SJSA1 (cell line): ENCODE measurements at regions not wholly inside any gene's neighbourhood (a gene's known extent, or its start where the extent isn't known, plus 50 kb on each side); places are given as distances from the start of the nearest gene placed in this dataset.

Source experiments
- DNase-seq, 2 experiments: peaks; one replicate each; pipeline ENCODE4 v3.0.0-alpha.2; 2015 to 2020; ENCODE audit warnings: low spot score in 2 of 2, low read depth in 1 of 2
- H3K27ac ChIP-seq: fragments of 250-450 bp; sonication (Bioruptor Pico); 2 replicates; pipeline ENCODE4 v1.5.1; 2020; ENCODE audit warnings: mild to moderate bottlenecking, moderate library complexity
- H3K27me3 ChIP-seq: fragments of 250-450 bp; sonication (Bioruptor Pico); replicated peaks from 2 replicates; pipeline ENCODE4 v1.5.1; 2020; ENCODE audit warnings: mild to moderate bottlenecking, moderate library complexity
- H3K36me3 ChIP-seq: fragments of 250-450 bp; sonication (Bioruptor Pico); 2 replicates; pipeline ENCODE4 v1.5.1; 2020; ENCODE audit warnings: mild to moderate bottlenecking
- H3K4me1 ChIP-seq: fragments of 250-450 bp; sonication (Bioruptor Pico); replicated peaks from 2 replicates; pipeline ENCODE4 v1.6.1; 2021; ENCODE audit warnings: mild to moderate bottlenecking
- H3K4me3 ChIP-seq: fragments of 250-450 bp; sonication (Bioruptor Pico); 2 replicates; pipeline ENCODE4 v1.5.1; 2020; ENCODE audit warnings: mild to moderate bottlenecking
- H3K9me3 ChIP-seq: fragments of 250-450 bp; sonication (Bioruptor Pico); replicated peaks from 2 replicates; pipeline ENCODE4 v1.5.1; 2020; ENCODE audit warnings: mild to moderate bottlenecking

DNA sequence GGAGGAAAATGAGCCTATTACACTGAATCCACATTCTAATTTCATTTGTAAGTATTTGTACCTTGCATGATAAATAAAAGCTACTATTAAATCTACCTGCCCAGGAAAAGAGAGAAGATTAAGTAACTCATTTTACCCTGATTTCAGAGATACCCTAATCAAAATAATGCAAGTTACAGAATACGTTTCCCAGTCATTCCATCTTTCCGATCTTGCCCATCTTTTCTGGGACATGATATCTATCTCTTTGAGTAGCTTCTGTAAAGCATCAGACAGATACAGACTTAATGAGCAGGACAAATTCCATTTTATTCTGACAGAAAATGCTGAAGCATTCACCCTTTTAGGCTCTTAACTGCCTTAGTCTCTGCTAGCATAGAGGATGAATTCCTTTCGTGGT is 56.6 kb downstream of the SPRY2 start:
- H3K4me1 ChIP-seq: no peaks in the 10 kb centered on the region
- no peak overlapping the region for H3K4me3 ChIP-seq
- H3K9me3 ChIP-seq: no peaks in the 10 kb centered on the region
- no peaks in the 10 kb centered on the region for H3K36me3 ChIP-seq
- no peak for DNase-seq
- peaks cover 3% of the 10 kb centered on the region; the same call in 1 of the 2 replicates for H3K27me3 ChIP-seq
- H3K27ac ChIP-seq: no peak overlapping the region

- H3K27ac ChIP-seq: no peak overlapping the region
- H3K9me3 ChIP-seq: no peaks in the 10 kb centered on the region
- no peak for DNase-seq
- H3K36me3 ChIP-seq: no peaks in the 10 kb centered on the region
- H3K4me3 ChIP-seq: no peak overlapping the region
- peaks cover 11% of the 10 kb centered on the region for H3K4me1 ChIP-seq
- H3K27me3 ChIP-seq: peaks cover 6% of the 10 kb centered on the region; the same call in 1 of the 2 replicates
Measured at GRCh38 chr13:80278706-80279105, 62.2 kb downstream of the SPRY2 start.

DNA sequence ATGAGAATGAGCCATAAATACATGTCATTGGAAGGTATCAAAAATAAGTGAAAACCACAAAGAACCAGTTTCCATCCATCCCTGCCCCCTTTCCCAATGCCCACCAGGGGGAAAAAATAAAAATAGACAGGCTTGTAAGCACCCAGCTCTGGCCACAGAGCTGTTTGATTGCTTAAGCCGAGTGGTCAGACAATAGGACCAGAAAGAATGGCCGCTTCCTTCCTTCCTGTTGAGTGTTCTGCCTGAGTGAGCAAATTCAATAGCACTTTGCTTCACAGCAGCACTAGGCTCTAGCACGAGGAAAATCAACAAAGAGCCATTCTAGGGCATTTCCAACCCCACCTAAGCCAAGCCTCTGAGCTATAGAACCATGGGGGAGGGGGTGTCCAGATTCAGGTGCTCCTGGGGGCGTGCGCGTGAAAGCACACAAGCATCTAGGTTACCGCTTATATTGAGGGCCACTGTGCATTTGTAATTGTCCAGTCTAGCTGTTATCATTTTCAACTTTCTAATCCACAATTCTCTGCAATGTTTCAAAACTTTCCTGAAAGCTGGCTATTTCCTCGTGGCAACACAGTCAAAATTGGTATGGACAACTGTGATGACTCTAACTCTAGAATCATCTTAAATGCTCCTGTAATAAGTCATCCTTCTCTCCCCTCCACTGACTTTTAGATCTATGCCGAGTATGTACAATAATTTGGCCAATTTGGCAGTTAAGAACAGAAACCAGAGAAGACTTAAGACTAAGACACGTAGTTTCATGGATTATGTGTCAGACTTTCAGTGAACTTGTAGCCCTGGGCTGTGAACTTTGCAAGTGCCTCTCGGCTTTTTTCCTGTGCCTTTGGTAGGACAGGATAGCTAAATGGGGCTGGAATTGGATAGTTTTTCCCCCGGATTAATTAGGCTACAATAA is 64.3 kb downstream of the SPRY2 start:
- DNase-seq: peak in 1 of 2 experiments; percentile 72
- Histone ChIP-seq H3K4me3 (no peak overlapping the region), H3K4me1 (peaks cover 11% of the 10 kb centered on the region), H3K27ac (0 out of 2 replicates have a peak overlapping the region, but pooled peaks have one; percentile 0), H3K9me3 (no peaks in the 10 kb centered on the region), H3K36me3 (no peaks in the 10 kb centered on the region), H3K27me3 (peaks cover 6% of the 10 kb centered on the region; the same call in 1 of the 2 replicates)

DNA sequence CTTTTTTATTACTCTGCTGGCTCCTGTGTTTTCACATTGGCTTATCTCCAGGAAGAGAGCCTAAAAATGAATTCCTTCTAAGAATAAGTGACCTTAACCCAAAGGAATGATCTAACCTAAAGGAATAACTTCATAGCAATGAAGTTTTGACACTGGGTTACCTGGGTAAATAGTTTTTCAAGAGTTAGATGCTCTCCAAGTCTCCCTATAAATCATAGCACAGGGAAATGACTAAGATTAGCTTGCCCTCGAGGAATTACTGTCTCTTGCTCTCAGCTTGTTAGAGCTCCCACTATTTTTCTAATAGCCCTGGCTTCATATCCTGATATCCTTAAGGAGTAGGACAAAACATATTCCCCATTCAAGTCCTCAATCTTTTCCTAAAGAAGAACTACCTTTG is 66.3 kb downstream of the SPRY2 start:
- 0 out of 2 replicates have a peak, but pooled peaks cover 3% of the 10 kb centered on the region for H3K27me3 ChIP-seq
- peaks cover 11% of the 10 kb centered on the region for H3K4me1 ChIP-seq
- H3K9me3 ChIP-seq: no peaks in the 10 kb centered on the region
- no peak overlapping the region for H3K27ac ChIP-seq
- H3K36me3 ChIP-seq: no peaks in the 10 kb centered on the region
- DNase-seq: no peak
- no peak overlapping the region for H3K4me3 ChIP-seq

DNA sequence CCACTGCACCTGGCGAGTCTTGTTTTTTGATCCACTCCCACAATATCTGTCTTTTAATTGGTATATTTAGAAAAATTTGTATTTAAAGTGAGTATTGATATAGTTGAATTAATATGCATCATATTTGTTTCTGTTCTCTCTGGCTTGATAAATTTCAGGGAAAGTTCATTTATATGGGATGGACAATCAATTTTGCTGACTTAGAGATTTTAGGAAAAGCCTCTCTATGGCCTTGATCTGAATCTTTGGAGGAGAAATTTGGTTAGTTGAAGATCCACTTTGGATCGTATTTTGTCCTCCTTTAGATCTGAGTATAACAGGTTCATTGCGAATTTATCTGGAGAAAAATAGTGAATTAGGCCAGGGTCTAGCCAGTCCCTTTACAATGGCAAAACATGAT is 67.2 kb downstream of the SPRY2 start:
- no peak overlapping the region for H3K27ac ChIP-seq
- no peaks in the 10 kb centered on the region for H3K36me3 ChIP-seq
- no peak for DNase-seq
- no peak overlapping the region for H3K4me3 ChIP-seq
- H3K9me3 ChIP-seq: no peaks in the 10 kb centered on the region
- H3K27me3 ChIP-seq: 0 out of 2 replicates have a peak, but pooled peaks cover 3% of the 10 kb centered on the region
- H3K4me1 ChIP-seq: peaks cover 11% of the 10 kb centered on the region

- Histone ChIP-seq H3K4me3 (no peak overlapping the region), H3K27me3 (no peaks in the 10 kb centered on the region), H3K27ac (no peak overlapping the region), H3K4me1 (no peaks in the 10 kb centered on the region; the same call in 1 of the 2 replicates), H3K36me3 (no peaks in the 10 kb centered on the region), H3K9me3 (peaks cover 7% of the 10 kb centered on the region)
- DNase-seq: no peak
Measured at GRCh38 chr13:80265348-80265747, 75.6 kb downstream of the SPRY2 start.

DNA sequence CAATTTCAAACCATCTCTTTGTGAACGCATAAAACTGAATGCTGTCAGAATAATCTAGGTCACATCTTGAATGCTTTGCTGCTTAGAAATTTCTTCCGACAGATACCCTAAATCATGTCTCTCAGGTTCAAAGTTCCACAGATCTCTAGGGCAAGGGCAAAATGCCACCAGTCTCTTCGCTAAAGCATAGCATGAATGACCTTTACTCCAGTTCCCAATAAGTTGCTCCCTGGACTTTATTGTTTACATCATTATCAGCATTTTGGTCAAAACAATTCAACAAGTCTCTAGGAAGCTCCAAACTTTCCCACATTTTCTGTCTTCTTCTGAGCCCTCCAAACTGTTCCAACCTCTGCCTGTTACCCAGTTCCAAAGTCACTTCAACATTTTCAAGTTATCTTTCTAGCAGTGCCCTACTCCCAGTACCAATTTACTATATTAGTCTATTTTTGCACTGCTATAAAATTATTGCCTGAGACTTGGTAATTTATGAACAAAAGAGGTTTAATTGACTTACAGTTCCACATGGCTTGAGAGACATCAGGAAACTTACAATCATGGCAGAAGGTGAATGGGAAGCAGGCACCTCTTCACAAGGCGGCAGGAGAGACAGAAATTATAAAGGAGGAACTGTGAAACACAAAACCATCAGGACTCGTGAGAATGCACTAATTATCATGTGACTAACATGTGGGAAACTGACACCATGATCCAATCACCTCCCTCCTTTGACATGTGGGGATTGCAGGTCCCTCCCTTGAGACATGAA is 77.0 kb downstream of the SPRY2 start:
- H3K36me3 ChIP-seq: no peaks in the 10 kb centered on the region
- peaks cover 7% of the 10 kb centered on the region for H3K9me3 ChIP-seq
- no peaks in the 10 kb centered on the region for H3K27me3 ChIP-seq
- no peak for DNase-seq
- no peak overlapping the region for H3K4me3 ChIP-seq
- H3K4me1 ChIP-seq: no peaks in the 10 kb centered on the region; the same call in 1 of the 2 replicates
- no peak overlapping the region for H3K27ac ChIP-seq

GRCh38 chr13:80262051-80262695 is 78.8 kb downstream of the SPRY2 start:
- Histone ChIP-seq H3K4me3 (no peak overlapping the region), H3K27ac (no peak overlapping the region), H3K4me1 (no peaks in the 10 kb centered on the region; the same call in 1 of the 2 replicates), H3K9me3 (peaks cover 7% of the 10 kb centered on the region), H3K36me3 (no peaks in the 10 kb centered on the region), H3K27me3 (no peaks in the 10 kb centered on the region)
- DNase-seq: no peak

DNA sequence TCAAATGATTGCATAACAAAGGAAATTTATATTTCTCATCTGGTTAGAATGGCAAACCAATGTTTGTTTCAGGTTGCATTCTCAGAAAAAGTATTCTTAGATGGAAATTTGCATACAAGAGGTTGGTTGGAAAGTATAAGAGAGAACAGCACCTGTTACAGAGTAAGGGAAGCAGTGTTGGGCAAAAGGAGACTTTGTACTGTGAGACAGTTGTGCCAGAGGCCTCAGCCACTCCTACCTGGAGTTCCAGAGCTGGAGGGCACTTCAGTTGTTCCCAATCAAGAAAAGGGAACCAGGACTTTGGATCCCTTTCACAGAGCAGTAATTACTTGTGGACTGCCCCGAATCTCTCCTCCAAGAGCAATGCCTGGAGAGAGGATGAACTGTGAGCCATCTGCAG is 81.8 kb downstream of the SPRY2 start:
- no peak for DNase-seq
- peaks cover 4% of the 10 kb centered on the region for H3K9me3 ChIP-seq
- no peaks in the 10 kb centered on the region; the same call in 1 of the 2 replicates for H3K4me1 ChIP-seq
- no peaks in the 10 kb centered on the region for H3K36me3 ChIP-seq
- no peaks in the 10 kb centered on the region for H3K27me3 ChIP-seq
- H3K27ac ChIP-seq: no peak overlapping the region
- no peak overlapping the region for H3K4me3 ChIP-seq

DNA sequence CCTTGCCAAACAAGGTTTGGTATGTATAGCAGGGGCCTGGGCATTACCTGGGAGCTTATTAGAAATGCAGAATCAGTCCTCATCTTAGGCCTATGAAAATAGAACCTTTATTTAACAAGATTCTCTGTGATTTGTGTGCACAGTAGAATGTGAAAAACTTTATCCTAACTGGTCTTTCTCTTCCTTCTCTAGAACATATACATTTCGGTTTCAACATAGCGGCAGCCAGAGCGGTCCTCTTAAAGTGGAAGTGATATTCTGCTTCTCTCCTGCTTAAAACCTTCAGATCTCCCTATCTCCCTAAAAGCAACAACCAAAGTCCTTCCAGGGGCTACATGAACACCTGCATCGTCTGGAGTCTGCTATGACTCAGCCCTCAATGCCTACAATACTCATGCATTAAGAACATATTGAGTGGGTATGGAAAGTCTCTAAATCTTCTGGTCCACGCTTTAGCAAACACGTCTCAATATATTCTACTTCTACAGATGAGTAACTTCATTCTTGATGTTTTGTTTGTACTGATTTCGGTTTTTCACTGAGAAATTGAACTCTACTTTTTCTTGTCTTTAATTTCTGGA is 84.5 kb downstream of the SPRY2 start:
- no peak overlapping the region for H3K27ac ChIP-seq
- no peaks in the 10 kb centered on the region for H3K36me3 ChIP-seq
- no peak overlapping the region for H3K4me3 ChIP-seq
- H3K27me3 ChIP-seq: no peaks in the 10 kb centered on the region
- DNase-seq: no peak
- no peaks in the 10 kb centered on the region for H3K4me1 ChIP-seq
- no peaks in the 10 kb centered on the region for H3K9me3 ChIP-seq

DNA sequence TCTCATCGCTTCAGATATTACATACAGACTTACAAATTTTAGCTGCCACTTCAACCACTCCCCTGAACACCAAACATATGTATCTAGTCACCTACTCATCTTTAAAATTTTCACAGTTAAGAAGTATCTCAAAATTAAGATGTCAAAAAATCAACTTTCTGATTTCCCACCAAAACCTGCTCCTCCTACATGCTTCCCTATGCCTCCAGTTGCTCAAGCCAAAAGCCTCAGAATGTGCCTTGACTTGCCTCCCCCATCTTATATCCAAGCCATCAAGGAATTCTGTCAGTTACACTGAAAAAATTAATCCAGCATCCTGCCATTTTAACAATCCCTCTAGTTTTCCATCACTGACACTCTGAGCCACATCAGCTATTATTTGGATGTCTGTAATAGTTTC is 85.0 kb downstream of the SPRY2 start:
- Histone ChIP-seq H3K9me3 (no peaks in the 10 kb centered on the region), H3K4me1 (no peaks in the 10 kb centered on the region), H3K4me3 (no peak overlapping the region), H3K27me3 (no peaks in the 10 kb centered on the region), H3K36me3 (no peaks in the 10 kb centered on the region), H3K27ac (no peak overlapping the region)
- DNase-seq: no peak

- no peak overlapping the region for H3K27ac ChIP-seq
- H3K4me1 ChIP-seq: no peaks in the 10 kb centered on the region
- no peaks in the 10 kb centered on the region for H3K27me3 ChIP-seq
- H3K4me3 ChIP-seq: no peak overlapping the region
- H3K36me3 ChIP-seq: no peaks in the 10 kb centered on the region
- DNase-seq: peak in 1 of 2 experiments; percentile 48
- H3K9me3 ChIP-seq: no peaks in the 10 kb centered on the region
Measured at GRCh38 chr13:80251403-80251802, 89.5 kb downstream of the SPRY2 start.

DNA sequence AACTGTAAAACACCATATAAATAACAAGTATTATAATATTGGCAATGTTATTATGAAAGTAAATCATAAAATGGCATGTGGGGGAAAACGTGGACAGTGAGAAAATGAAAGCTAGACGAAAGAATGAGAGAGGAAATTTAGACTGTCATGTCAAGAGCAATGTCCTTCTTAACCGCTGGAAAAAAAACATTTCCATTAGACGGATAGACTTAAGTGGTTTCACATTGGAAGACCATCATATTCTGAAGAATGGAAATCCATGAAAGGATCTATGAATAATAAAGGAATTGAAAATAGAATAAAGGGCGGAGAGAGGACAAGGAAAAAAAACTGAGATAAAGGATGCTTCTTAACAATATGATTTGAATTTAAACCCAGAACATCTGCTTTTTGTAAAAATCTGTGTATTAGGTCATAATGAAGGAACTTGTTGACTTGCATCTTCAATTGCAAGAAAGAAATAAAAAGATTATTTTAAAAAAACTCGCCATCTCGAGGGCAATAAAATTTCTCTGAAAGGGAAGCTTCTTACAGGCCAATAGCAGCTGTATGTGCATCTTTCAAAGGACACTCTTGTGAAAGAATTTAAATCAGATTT is 90.6 kb downstream of the SPRY2 start:
- Histone ChIP-seq H3K27ac (no peak overlapping the region), H3K4me1 (no peaks in the 10 kb centered on the region), H3K27me3 (no peaks in the 10 kb centered on the region), H3K9me3 (no peaks in the 10 kb centered on the region), H3K36me3 (no peaks in the 10 kb centered on the region), H3K4me3 (no peak overlapping the region)
- DNase-seq: no peak
